ENCODE measurements at regions not wholly inside any gene's neighbourhood (a gene's known extent, or its start where the extent isn't known, plus 50 kb on each side); places are given as distances from the start of the nearest gene placed in this dataset.
"Not testable (repeated sequence)": the region's sequence is repeated elsewhere in the genome, so short reads cannot be mapped to it uniquely, and the experiment has no call there.

GRCh38 chr1:228668553-228669241, 66.6 kb upstream of the RHOU start:
- no peak for DNase-seq (ENCODE audit: low spot score)

GRCh38 chr1:228669242-228669585, 66.1 kb upstream of the RHOU start:
- DNase-seq (ENCODE audit: low spot score), result no peak

- DNase-seq (ENCODE audit: low spot score), result not testable (repeated sequence)
These were observed 54.2 kb upstream of the RHOU start for GRCh38 chr1:228681076-228681565.

- no peak for DNase-seq (ENCODE audit: low spot score)
These were observed 51.9 kb upstream of the RHOU start for GRCh38 chr1:228683428-228683827.

GRCh38 chr1:228684607-228685006, 50.7 kb upstream of the RHOU start:
- no peak for DNase-seq (ENCODE audit: low spot score)

GRCh38 chr1:228685081-228685660, 50.1 kb upstream of the RHOU start:
- no peak for DNase-seq (ENCODE audit: low spot score)

All from mesenteric fat pad (tissue), 1 donor.